Neuronal stem cell (in vitro differentiated cells): ENCODE measurements at regions not wholly inside any gene's neighbourhood (a gene's known extent, or its start where the extent isn't known, plus 50 kb on each side); places are given as distances from the start of the nearest gene placed in this dataset.

ENCODE experiments used
- DNase-seq: peaks from one replicate; pipeline ENCODE4 v3.0.0-alpha.2; 2013; ENCODE audit warnings: low spot score
- H2AFZ ChIP-seq: one replicate; pipeline ENCODE4 v1.6.1; 2013; ENCODE audit warnings: mild to moderate bottlenecking, low read length, inconsistent platforms
- H2AK5ac ChIP-seq: 2 replicates; pipeline ENCODE4 v1.6.1; 2013; ENCODE audit warnings: low read depth, mild to moderate bottlenecking, inconsistent platforms, low read length, moderate library complexity, mixed read lengths
- H2BK120ac ChIP-seq: 2 replicates; pipeline ENCODE4 v1.6.1; 2013; ENCODE audit warnings: low read depth, mild to moderate bottlenecking, inconsistent platforms, low read length, moderate library complexity, mixed read lengths
- H2BK12ac ChIP-seq: one replicate; pipeline ENCODE4 v1.6.1; 2013; ENCODE audit warnings: low read length, inconsistent platforms
- H2BK15ac ChIP-seq: 2 replicates; pipeline ENCODE4 v1.6.1; 2013; ENCODE audit warnings: mild to moderate bottlenecking, low read length, inconsistent platforms, mixed read lengths
- H2BK5ac ChIP-seq: one replicate; pipeline ENCODE4 v1.6.1; 2013; ENCODE audit warnings: inconsistent platforms, mild to moderate bottlenecking, low read length, moderate library complexity
- H3K14ac ChIP-seq: one replicate; pipeline ENCODE4 v1.6.1; 2013; ENCODE audit warnings: low read length, inconsistent platforms
- H3K18ac ChIP-seq: 2 replicates; pipeline ENCODE4 v1.6.1; 2013; ENCODE audit warnings: low read length, inconsistent platforms
- H3K23ac ChIP-seq: 2 replicates; pipeline ENCODE4 v1.6.1; 2013; ENCODE audit warnings: low read depth, mild to moderate bottlenecking, mixed read lengths, low read length, inconsistent platforms; ENCODE audit not compliant: poor library complexity
- H3K27ac ChIP-seq: replicated peaks from 3 replicates; pipeline ENCODE4 v1.5.1; 2013; ENCODE audit warnings: low read length, inconsistent platforms
- H3K27me3 ChIP-seq, 3 experiments: 2 replicates each; pipeline ENCODE4 v1.6.1; 2013; ENCODE audit warnings: low read length in 3 of 3, mild to moderate bottlenecking in 2 of 3, inconsistent platforms in 1 of 3, low read depth in 1 of 3, mixed read lengths in 1 of 3, moderate library complexity in 1 of 3; ENCODE audit not compliant: control insufficient read depth in 3 of 3, insufficient read depth in 3 of 3
- H3K36me3 ChIP-seq, 2 donors: replicated peaks in 1 of 2; 2 replicates each; pipeline ENCODE4 v1.6.1; 2013; ENCODE audit warnings: low read length in 2 of 2; ENCODE audit not compliant: control insufficient read depth in 2 of 2, insufficient read depth in 2 of 2
- H3K4ac ChIP-seq: 2 replicates; pipeline ENCODE4 v1.6.1; 2013; ENCODE audit warnings: inconsistent platforms, mild to moderate bottlenecking, low read length, moderate library complexity
- H3K4me1 ChIP-seq, 2 donors: 1 replicate in 1 of 2; 2 replicates in 1 of 2; pipeline ENCODE4 v1.6.1; 2013; ENCODE audit warnings: low read length in 2 of 2, low read depth in 1 of 2; ENCODE audit not compliant: control insufficient read depth in 2 of 2, insufficient read depth in 1 of 2
- H3K4me2 ChIP-seq: one replicate; pipeline ENCODE4 v1.6.1; 2013; ENCODE audit warnings: mild to moderate bottlenecking, low read length, inconsistent platforms; ENCODE audit not compliant: insufficient read depth, poor library complexity, severe bottlenecking
- H3K4me3 ChIP-seq, 2 donors: 2 replicates each; pipeline ENCODE4 v1.5.1; 2013; ENCODE audit warnings: low read length in 2 of 2, mild to moderate bottlenecking in 2 of 2, inconsistent platforms in 1 of 2, moderate library complexity in 1 of 2
- H3K79me1 ChIP-seq: one replicate; pipeline ENCODE4 v1.6.1; 2013; ENCODE audit warnings: low read depth, mild to moderate bottlenecking, inconsistent platforms, low read length, moderate library complexity
- H3K9ac ChIP-seq: one replicate; pipeline ENCODE4 v1.6.1; 2013; ENCODE audit warnings: mild to moderate bottlenecking, low read depth, low read length, inconsistent platforms; ENCODE audit not compliant: poor library complexity
- H3K9me3 ChIP-seq, 2 donors: replicated peaks in 1 of 2; 2 replicates each; pipeline versions ENCODE3 to v1.6.1; 2013; ENCODE audit warnings: low read length in 2 of 2, mild to moderate bottlenecking in 2 of 2, inconsistent platforms in 1 of 2, low read depth in 1 of 2, mixed read lengths in 1 of 2, moderate library complexity in 1 of 2; ENCODE audit not compliant: control insufficient read depth in 2 of 2, insufficient read depth in 1 of 2
- H4K8ac ChIP-seq: one replicate; pipeline ENCODE4 v1.6.1; 2013; ENCODE audit warnings: low read depth, mild to moderate bottlenecking, inconsistent platforms, low read length, moderate library complexity
- H4K91ac ChIP-seq: one replicate; pipeline ENCODE4 v1.6.1; 2013; ENCODE audit warnings: low read length, low read depth, mild to moderate bottlenecking, inconsistent platforms; ENCODE audit not compliant: poor library complexity
- whole genome bisulfite sequencing, 2 donors: extraction: QIAGEN DNeasy Blood & Tissue Kit; methylation state at CpG; one replicate each; pipeline ENCODE4 v1.1.7; 2013; ENCODE audit warnings: missing lambda C conversion rate in 2 of 2, mixed read lengths in 1 of 2; ENCODE audit not compliant: insufficient read length in 2 of 2, insufficient replicate concordance in 1 of 2; ENCODE audit errors: extremely low coverage in 2 of 2; 5-methylcytosine and 5-hydroxymethylcytosine counted together

DNA sequence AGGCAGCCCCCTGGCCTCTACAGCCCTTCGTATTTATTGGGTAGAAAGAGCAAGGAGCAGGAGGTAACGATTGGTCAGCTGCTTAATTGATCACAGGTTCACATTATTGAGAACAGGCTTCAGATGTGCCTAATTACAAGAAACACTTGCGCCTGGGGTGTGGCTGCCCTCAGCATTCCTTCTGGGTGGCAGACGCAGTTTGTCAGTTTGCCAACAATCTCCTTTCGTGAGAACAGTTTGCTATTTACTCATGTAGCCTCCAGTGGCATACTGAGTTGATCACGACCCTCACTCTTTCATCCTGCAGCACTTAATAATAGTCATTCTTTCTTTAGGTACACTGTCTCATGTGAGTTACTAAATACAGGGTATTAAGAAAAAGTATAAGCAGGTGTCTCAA is 985.6 kb downstream of the SLITRK5 start:
- DNase-seq: no peak

DNA sequence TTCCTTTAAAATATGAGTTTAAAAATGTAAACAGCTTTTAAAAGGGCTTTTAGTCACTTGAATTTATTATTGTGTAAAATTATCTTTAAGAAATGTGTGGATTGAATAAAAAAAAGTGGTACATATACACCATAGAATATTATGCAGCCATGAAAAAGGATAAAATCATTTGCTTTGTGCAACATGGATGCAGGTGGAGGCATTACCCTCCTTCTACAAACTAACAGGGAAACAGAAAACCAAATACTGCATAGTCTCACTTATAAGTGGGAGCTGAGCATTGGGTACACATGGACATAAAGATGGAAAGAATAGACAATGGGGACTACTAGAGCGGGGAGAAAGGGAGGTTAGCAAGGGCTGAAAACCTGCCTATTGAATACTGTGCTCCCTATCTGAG is 999.3 kb downstream of the SLITRK5 start:
- H2AK5ac ChIP-seq: no peak overlapping the region
- no peaks in the 10 kb centered on the region for H3K9me3 ChIP-seq
- no CpG with 5 or more reads among the region's 1 CpG for WGBS, 2 donors
- no peak overlapping the region for H2BK12ac ChIP-seq
- H3K4me3 ChIP-seq: no peak overlapping the region
- no peak overlapping the region for H3K18ac ChIP-seq
- H3K27me3 ChIP-seq: no peaks in the 10 kb centered on the region
- H3K4me2 ChIP-seq: no peak overlapping the region
- H4K91ac ChIP-seq: no peak overlapping the region
- no peak overlapping the region for H2BK15ac ChIP-seq
- no peak overlapping the region for H3K9ac ChIP-seq
- no peak overlapping the region for H3K4ac ChIP-seq
- H3K79me1 ChIP-seq: no peaks in the 10 kb centered on the region
- no peaks in the 10 kb centered on the region for H3K4me1 ChIP-seq
- no peak overlapping the region for H3K23ac ChIP-seq
- no peak overlapping the region for H2AFZ ChIP-seq
- DNase-seq: no peak
- no peak overlapping the region for H3K14ac ChIP-seq
- no peak overlapping the region for H2BK5ac ChIP-seq
- no peak overlapping the region for H3K27ac ChIP-seq
- H3K36me3 ChIP-seq: no peaks in the 10 kb centered on the region
- H2BK120ac ChIP-seq: no peak overlapping the region
- no peak overlapping the region for H4K8ac ChIP-seq

More for the DNA sequence above, 985.6 kb downstream of the SLITRK5 start:
- Histone ChIP-seq H3K18ac (no peak overlapping the region), H3K4me3 (no peak overlapping the region), H2BK15ac (no peak overlapping the region), H3K27me3 (no peaks in the 10 kb centered on the region), H4K91ac (no peak overlapping the region), H3K27ac (no peak overlapping the region), H2AFZ (no peak overlapping the region), H3K23ac (no peak overlapping the region), H2BK5ac (no peak overlapping the region), H3K9ac (no peak overlapping the region), H2BK12ac (no peak overlapping the region), H3K9me3 (no peaks in the 10 kb centered on the region), H3K4ac (no peak overlapping the region), H3K36me3 (no peaks in the 10 kb centered on the region), H3K14ac (no peak overlapping the region), H2BK120ac (no peak overlapping the region), H2AK5ac (no peak overlapping the region), H3K79me1 (no peaks in the 10 kb centered on the region), H3K4me1 (no peaks in the 10 kb centered on the region), H3K4me2 (no peak overlapping the region), H4K8ac (no peak overlapping the region)
- WGBS, 2 donors: no CpG with 5 or more reads among the region's 6 CpGs

DNA sequence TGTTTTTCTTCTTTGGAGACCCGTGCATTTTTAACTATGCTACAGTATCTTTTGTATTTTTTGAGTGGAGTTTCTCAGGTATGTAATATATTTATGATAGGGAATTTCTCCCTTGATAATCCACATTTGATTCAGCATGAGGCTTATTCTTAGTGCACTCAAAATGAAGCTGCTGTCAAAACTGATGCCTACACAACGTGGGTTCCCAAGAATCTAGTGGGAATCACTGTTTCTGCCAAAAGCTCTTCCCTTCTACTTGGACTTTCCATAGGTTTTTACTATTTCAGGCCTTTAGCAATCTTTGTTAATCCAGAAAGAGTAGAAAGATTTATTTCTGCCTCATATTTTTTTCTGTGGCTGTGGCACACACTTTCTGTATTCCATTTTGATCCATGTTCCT is 1003.7 kb downstream of the SLITRK5 start:
- Histone ChIP-seq H3K4me3 (no peak overlapping the region), H2BK12ac (no peak overlapping the region), H2BK5ac (no peak overlapping the region), H3K4me2 (no peak overlapping the region), H3K79me1 (no peaks in the 10 kb centered on the region), H4K91ac (no peak overlapping the region), H2AK5ac (no peak overlapping the region), H2BK15ac (no peak overlapping the region), H3K9me3 (no peaks in the 10 kb centered on the region), H3K18ac (no peak overlapping the region), H4K8ac (no peak overlapping the region), H3K14ac (no peak overlapping the region), H2BK120ac (no peak overlapping the region), H3K9ac (no peak overlapping the region), H3K4me1 (no peaks in the 10 kb centered on the region), H3K27me3 (no peaks in the 10 kb centered on the region), H3K4ac (no peak overlapping the region), H2AFZ (no peak overlapping the region), H3K23ac (no peak overlapping the region), H3K36me3 (no peaks in the 10 kb centered on the region), H3K27ac (no peak overlapping the region)
- DNase-seq: no peak
- no CpG with 5 or more reads among the region's 2 CpGs for WGBS, 2 donors

DNA sequence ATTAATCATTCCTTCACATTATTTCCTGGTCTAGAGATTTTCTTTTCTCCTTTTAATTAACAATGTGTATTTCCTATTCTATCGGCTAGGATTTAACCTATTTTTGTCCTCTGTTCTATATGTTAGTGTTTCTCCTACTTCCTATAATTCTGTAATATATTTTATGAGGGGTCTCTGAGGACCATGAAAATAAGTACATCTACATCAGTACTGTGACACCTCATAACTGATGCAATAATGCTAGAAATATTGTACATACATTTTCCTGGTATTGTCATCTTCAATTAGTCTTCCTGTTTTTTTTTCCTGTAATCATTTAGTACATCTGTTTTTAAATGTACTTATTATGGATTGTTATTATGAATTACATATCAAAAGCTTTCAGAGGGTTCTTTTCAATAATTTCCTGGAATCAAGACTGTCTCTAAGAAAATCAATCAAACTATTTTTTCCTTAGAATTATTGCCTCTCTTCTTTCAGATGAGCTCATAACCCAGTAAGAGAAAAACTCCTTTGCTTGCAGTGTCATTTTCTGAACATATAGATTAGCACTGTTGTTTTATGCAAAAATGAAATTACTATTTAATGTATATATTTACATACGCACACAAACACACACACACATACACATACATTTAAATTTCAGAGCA is 1004.3 kb downstream of the SLITRK5 start:
- no peak overlapping the region for H4K91ac ChIP-seq
- H3K9me3 ChIP-seq: no peaks in the 10 kb centered on the region
- no peaks in the 10 kb centered on the region for H3K36me3 ChIP-seq

More for the DNA sequence above, 1004.3 kb downstream of the SLITRK5 start:
- no peak overlapping the region for H2AFZ ChIP-seq
- H2AK5ac ChIP-seq: no peak overlapping the region
- H3K4ac ChIP-seq: no peak overlapping the region
- no peak overlapping the region for H2BK15ac ChIP-seq
- no peak overlapping the region for H3K27ac ChIP-seq
- H3K27me3 ChIP-seq: no peaks in the 10 kb centered on the region
- no peak overlapping the region for H4K8ac ChIP-seq
- WGBS, 2 donors: no CpG with 5 or more reads among the region's 2 CpGs
- no peak overlapping the region for H3K23ac ChIP-seq
- H3K4me2 ChIP-seq: no peak overlapping the region
- no peaks in the 10 kb centered on the region for H3K79me1 ChIP-seq
- no peak overlapping the region for H2BK5ac ChIP-seq
- no peak overlapping the region for H3K14ac ChIP-seq
- no peak overlapping the region for H3K18ac ChIP-seq
- DNase-seq: no peak
- no peak overlapping the region for H2BK120ac ChIP-seq
- no peak overlapping the region for H3K4me3 ChIP-seq
- H2BK12ac ChIP-seq: no peak overlapping the region
- H3K4me1 ChIP-seq: no peaks in the 10 kb centered on the region
- no peak overlapping the region for H3K9ac ChIP-seq
